Islet precursor cell (in vitro differentiated cells): ENCODE measurements at regions not wholly inside any gene's neighbourhood (a gene's known extent, or its start where the extent isn't known, plus 50 kb on each side); places are given as distances from the start of the nearest gene placed in this dataset.
A peak's percentile ranks its signal among the peaks of the same experiment; 100 is the strongest.
"Not testable (repeated sequence)": the region's sequence is repeated elsewhere in the genome, so short reads cannot be mapped to it uniquely, and the experiment has no call there.

Experiments
- DNase-seq: peaks from one replicate; pipeline ENCODE4 v3.0.0-alpha.2; 2018

GRCh38 chr17:6373599-6373998 is 61.3 kb downstream of the AIPL1 start:
- DNase-seq, result not testable (repeated sequence)

DNA sequence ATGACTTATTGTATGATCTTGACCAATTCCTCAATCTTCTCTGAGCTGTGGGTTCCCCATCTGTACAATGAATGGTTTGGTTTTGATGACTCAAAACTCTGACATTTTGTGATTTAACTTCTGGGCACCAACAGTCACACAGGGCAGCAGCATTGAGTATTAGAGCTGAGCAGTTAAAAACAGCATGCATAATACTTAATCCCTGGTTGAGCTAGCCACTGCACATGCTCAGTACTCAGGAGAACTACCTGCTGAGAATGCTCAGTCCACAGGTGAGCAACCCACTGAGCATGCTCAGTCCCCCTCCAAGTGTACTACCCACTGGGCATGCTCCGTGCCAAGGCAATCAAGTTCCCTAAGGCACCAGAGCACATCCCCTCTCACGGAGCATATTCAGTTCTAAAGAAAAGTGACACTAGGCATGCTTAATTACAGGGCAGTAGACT is 68.7 kb downstream of the AIPL1 start:
- peak; percentile 60 for DNase-seq

GRCh38 chr17:6365200-6365943 is 69.5 kb downstream of the AIPL1 start:
- peak; percentile 28 for DNase-seq

DNA sequence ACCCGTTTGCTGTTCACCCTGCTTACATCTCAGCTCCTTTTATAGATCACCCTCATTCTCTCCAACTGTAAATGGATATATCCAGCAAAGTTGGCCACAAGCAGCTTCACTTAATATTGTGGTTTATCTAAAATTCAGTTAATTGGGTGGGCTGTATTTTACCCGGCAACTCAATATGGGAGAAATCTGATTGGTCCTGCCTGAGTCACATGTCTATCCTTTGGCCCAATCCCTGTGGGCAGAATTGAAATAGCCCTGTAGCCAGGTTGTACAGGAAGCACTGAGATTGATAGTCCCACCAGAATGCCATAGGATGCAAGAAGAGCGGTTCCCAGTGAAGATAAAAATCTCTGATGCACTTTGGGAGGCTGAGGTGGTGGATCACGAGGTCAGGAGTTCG is 73.2 kb downstream of the AIPL1 start:
- DNase-seq, result peak; percentile 54

GRCh38 chr17:6358131-6358530 is 76.8 kb downstream of the AIPL1 start:
- DNase-seq, result no peak

- no peak for DNase-seq
Measured at GRCh38 chr17:6356562-6356961, 78.4 kb downstream of the AIPL1 start.

- DNase-seq, result no peak
Measured at GRCh38 chr17:6355196-6355595, 79.7 kb downstream of the AIPL1 start.

DNA sequence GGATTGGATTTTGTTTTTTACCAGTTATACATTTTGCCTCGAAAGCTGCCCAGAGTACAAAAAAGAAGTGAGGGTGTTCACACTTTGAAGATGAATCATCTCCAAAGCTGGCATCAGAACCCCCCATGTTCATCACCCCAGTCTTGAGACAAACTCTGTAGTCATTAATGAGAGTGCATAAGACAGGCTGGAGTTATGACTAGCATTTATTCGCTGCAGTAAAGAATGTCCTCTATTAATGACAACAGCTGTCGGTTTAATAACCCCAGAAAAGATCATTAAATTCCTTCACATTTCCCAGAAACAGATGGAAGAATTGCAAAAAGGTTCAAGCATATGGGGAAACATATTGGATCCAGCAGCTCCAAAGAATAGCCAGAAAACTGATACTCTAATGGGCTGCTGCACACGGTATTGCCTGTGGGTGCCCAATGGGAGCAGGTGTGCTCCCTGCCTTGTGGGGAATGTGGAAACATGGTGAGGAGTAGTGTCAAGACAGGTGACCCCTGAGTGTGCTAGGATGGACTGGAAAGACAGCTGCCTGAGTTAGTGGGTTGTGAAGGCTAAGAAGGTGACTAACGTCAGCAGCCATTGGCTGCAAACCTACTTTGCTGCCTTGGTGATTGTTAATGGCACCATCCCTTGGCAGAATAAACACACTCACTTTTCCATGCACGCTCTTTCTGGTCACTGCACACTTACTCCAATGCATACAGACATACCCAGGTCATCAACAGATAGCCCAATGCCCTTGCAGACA is 81.9 kb downstream of the AIPL1 start:
- DNase-seq, result no peak

GRCh38 chr17:6352016-6352415 is 82.9 kb downstream of the AIPL1 start:
- peak; percentile 32 for DNase-seq

- DNase-seq, result peak; percentile 26
Measured at GRCh38 chr17:6350806-6351205, 84.1 kb downstream of the AIPL1 start.

DNA sequence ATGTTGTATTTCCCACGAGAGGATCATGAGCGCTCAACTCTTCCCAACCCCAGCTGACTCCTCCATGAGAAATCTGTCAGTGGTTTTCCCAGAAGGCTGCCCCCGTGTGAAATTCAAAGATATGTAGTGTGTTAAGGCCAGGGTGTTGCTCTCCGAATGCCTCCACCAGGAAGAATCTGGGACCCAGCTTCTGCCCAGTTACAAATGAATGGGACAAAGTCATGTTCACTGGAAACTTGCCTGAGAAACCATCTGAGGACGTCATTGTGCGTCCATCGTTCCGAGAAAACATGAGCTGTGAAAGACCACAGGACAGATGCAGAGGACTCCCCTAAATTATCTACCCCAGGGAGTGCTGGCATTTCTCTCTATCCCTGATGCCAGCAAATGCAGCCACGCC is 86.0 kb downstream of the AIPL1 start:
- peak; percentile 35 for DNase-seq

GRCh38 chr17:6347776-6348175 is 87.1 kb downstream of the AIPL1 start:
- DNase-seq, result peak; percentile 45

GRCh38 chr17:6346986-6347385 is 87.9 kb downstream of the AIPL1 start:
- peak; percentile 33 for DNase-seq

- peak; percentile 48 for DNase-seq
Measured at GRCh38 chr17:6346156-6346786, 88.7 kb downstream of the AIPL1 start.

- peak; percentile 39 for DNase-seq
Measured at GRCh38 chr17:6343736-6344135, 91.2 kb downstream of the AIPL1 start.

GRCh38 chr17:6343191-6343590 is 91.7 kb downstream of the AIPL1 start:
- peak; percentile 22 for DNase-seq

- peak; percentile 27 for DNase-seq
Measured at GRCh38 chr17:6340708-6341107, 94.2 kb downstream of the AIPL1 start.

GRCh38 chr17:6334386-6334785 is 100.5 kb downstream of the AIPL1 start:
- peak; percentile 5 for DNase-seq

DNA sequence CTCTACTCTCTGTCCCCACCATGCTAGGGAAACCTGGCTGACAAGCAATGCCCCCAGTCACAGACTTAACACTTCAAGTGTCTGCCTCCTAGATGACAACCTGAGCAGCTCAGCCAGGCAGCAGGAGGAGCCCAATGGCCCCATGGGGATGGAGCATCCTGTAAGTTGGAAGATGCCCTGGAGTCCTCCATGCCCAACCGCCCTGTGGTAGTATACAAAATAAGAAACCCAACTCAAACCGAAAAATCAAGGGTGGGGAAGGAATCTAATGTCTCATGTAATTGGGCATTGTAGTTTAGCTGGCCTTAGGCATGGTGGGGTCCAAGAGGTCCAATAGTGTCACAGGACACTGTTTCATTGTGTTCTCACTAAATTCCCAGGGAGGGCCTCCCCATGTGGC is 104.0 kb downstream of the AIPL1 start:
- peak; percentile 32 for DNase-seq

- no peak for DNase-seq
Measured at GRCh38 chr17:6328279-6328678, 106.6 kb downstream of the AIPL1 start.

DNA sequence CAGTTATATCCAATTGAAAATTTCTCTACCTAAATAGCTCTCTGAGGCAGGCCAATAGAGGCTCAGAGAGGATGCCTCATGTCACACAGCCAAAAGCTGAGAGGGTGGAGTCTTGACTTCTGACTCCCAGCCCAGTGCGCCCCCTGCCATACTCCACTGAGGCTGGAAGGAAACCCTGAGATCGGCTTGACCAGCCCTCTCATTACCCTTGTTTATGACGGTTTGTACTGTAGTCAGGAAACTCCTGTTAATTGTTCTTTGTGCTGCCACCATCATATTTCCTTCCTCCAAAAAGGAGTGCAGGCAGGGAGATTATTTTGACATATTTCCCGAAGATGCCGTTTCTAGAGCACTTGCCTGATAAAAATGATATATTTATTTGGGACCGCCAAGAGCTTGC is 107.9 kb downstream of the AIPL1 start:
- no peak for DNase-seq

- no peak for DNase-seq
Measured at GRCh38 chr17:6326483-6326882, 108.4 kb downstream of the AIPL1 start.

DNA sequence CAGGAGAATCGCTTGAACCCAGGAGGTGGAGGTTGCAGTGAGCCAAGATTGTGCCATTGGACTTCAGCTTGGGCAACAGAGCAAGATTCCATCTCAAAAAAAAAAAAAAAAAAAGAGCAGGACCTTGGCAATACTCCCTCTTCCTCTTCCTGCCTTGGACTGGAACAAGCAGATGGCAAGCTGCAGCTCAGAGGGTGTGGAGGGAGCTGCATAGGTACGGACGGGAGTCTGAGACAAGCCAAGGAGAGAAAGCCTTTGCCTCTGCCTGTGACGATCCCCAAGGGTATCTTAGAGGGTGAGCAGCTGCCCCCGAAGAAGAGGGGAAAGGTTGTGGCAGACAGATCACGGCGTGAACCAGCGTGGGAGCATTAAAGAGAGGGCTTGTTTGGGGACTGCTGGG is 109.2 kb downstream of the AIPL1 start:
- no peak for DNase-seq

GRCh38 chr17:6325051-6325450 is 109.9 kb downstream of the AIPL1 start:
- DNase-seq, result no peak
